NCI-H146 treated with DMSO at 0.1 percent for 48 hours (cell line): ENCODE measurements at regions not wholly inside any gene's neighbourhood (a gene's known extent, or its start where the extent isn't known, plus 50 kb on each side); places are given as distances from the start of the nearest gene placed in this dataset.
"Not testable (repeated sequence)": the region's sequence is repeated elsewhere in the genome, so short reads cannot be mapped to it uniquely, and the experiment has no call there.

Experiments used
- DNase-seq: peaks from one replicate; lab custom pipeline; 2025; ENCODE audit not compliant: unreplicated experiment; lab: John Stamatoyannopoulos, UW

DNA sequence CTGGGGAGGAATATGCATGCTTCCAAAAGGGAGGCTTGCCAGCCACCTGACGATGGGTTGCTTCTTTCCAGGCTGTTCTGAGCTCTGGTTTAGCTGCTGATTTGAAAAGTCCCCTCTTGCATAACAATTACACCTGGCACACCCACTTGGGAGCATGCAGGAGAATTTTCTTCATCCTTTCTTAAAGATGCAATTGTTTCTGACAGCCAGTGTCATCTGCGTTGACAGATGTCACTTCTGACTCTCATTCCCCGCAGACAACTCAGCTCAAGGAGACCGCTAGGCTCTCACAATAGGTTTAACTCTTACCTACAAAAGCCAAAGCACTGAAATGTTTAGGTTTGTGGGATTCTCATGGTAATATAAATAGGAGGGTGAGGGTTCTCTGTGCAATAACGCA is 185.6 kb upstream of the SYNPR start:
- DNase-seq = no peak

DNA sequence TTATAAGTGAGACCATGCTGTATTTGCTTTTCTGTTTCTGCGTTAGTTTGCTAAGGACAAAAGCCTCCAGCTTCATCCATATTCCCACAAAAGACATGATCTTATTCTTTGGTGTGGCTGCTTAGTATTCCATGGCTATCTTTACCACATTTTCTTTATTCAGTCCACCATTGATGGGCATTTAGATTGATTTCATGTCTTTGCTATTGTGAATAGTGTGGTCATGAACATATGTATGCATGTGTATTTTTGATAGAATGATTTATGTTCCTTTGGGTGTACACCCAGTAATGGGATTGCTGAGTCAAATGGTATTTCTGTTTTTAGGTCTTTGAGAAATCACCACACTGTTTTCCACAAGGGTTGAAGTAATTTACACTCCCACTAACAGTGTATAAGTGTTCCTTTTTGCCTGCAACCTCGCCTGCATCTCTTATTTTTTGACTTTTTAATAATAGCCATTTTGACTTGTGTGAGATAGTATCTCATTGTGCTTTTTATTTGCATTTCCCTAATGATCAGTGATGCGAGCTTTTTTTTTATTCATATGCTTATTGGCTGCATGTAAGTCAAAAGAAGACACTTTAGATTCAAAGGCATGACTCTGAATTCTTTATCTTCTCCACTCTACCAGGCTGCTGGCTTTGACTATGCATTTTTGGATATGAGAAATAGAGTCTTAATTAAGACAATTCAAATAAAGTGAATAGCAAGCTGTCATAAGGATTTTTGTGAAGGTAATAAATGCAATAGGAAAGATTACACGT is 183.3 kb upstream of the SYNPR start:
- DNase-seq = no peak

DNA sequence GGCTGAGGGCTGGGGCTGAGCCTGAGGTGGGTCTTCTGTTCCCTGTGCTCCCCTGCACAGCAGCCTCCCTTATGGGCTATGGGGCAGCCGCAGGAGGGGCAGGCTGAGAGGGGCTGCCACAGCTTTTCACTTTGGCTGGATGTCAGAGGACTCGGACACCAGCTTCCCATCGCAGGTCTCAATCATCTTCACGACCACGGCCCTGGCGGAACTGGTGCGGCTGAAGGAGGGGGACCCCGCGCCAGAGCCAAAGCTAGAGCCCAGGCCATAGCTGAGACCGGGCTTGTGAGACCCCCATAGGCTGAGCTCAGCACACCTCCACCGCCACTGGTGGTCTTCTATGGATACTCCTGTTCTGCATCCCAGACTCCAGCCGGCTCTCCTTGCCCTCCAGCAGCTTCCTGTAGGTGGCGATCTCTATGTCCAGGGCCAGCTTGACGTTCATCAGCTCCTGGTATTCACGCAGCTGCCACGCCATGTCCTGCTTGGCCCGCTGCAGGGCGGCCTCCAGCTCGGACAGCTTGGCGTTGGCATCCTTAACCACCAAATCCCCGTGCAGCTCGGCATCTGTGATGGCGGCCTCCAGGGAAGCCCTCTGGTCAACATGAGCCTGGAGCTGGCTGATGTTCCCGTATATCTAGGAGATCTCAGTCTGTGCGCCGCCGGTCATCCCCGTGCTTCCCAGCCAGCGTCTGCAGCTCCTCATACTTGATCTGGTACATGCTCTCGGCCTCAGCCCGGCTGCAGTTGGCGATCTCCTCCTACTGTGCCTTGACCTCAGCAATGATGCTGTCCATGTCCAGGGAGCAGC is 181.7 kb upstream of the SYNPR start:
- no peak for DNase-seq

DNA sequence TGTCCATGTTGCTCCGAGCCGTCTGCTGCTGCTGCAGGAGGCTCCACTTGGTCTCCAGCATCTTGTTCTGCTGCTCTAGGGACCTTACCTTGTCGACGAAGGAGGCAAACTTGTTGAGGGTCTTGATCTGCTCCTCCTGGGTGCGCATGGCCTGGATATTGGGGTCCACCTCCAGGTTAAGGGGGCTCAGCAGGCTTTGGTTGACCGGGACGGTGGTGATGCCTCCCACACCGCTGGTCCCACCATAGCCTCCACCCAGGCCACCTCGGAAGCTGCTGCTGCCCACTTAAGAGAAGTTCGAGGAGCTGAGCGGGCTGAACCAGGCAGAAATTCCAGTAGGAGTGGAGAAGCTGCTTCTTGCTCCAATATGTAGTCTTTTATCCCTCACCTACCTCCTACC is 180.7 kb upstream of the SYNPR start:
- DNase-seq = no peak

DNA sequence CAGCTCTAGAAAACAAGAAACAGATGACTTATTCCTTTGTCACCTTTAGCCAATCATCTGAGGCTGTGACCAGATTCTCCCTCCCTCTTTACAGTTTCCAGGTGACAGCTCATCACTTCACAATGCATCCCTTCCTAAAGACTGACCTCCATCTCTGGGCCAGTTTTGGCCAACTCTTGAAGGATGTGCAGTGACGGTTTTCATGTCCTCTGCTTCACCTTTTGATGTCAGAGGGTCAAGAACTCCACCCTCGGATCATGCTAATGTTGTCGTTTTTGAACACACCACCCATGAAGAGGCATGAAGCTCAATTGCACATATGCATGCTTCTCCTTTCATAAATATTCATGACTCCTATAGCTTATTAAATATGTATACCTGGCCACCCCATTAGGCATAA is 161.2 kb upstream of the SYNPR start:
- no peak for DNase-seq

DNA sequence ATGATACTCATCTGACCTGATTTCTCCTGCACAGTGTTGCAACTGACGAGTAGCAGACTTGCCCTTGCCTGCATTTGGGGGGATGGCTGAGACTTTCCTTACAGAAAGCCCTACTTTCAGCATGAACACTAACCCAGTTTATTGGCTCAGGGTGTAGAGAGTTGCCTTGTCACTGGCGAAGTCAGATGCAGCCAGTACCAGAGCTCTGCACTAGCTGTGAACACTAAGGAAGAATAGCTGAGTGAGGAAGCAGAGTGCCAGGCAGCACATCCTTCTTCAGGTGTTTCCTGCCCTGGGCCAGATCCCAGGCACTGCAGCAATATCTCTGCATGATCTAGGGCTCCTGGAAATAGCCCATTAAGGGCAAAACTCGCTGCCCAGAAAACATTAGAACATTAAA is 154.0 kb upstream of the SYNPR start:
- DNase-seq = no peak

DNA sequence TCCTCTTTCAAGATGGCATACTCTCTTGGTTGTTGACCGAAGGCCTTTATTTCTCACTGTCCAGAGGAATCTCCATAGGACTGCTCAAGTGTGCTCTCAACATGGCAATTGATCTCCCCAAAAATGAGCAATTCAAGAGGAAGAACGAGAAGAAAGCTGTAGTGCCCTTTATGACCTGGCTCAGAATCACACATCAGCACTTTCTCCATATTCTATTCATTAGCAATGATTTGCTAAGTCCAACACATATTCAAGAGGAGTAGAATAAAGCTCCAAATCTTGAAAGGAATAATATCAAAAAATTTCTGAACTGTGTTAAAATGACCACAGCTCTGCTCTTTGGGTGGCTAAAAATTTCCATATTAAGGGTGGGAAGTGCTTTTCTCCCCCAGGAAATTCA is 151.6 kb upstream of the SYNPR start:
- DNase-seq = no peak

DNA sequence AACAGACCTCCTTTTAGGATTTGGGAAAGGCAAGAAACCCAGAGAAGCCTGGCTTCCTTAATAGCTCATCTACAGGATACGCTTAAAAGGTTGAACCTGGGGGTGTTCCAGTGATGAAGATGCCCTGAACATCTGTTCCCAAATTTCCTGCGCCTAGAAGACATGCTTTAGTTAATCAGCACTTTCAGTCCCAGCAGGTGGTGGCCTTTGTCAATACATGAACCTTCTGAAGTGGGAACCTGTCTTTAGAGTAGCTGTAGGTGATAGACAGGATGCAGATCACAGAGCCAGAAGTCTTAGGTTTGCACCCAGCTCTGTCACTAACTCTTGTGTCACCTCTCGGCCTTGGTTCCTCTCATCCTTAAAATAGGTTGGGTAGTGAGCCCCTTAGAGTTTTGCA is 149.7 kb upstream of the SYNPR start:
- DNase-seq = no peak

DNA sequence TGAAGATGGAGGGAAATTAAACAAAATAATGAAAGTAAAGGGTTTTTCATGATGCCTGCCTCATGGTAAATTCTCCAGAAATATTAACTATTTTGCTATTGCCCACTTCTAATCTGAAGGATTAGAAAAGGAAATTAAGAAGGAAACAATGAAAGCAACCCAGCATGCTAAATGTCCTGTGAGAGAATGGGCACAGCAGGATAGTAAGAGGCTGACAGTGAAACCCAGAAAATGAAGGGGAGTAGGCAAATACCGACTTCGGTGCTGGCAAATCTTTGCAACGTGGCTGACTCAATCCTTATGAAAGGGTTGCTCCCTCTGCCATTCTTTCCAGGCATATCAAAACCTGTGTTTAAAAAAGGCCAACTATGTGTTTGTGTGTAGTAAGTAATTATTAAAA is 147.5 kb upstream of the SYNPR start:
- DNase-seq = no peak

DNA sequence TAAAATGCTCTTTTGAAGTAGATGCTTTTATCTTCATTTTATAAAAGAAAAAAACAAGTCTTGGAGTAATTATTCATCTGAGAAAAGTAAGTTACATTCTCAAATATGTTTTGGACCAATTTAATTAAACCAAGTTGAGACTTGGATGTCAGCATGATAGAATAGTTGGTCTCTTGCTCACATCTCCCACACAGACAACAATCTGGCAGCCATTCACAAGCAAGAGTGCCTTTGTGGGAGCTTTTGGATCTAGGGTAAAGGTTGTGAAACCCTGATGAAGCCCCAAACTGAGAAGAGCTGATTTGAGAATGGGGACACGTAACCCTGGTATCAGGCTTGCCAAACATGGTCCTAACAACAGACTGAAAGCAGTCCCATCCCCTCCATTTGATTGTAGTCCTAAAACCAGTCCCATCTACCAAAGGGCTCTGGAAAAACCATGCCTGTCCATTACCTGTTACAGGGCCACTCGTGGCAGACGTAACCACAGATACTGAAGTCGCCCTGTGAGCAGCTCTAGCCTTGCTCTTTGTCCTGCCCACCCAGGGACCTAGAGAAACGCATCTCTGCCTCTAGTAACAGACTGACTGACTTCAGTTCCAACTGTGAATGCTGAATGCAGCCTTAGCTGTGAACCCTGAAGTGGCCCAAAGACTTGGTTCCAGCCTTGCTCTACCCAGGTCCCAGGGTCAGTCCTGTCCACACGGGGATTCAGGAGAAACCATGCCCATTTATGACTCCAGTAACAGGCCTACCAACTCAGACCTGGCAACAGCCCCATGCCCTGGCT is 145.5 kb upstream of the SYNPR start:
- no peak for DNase-seq

DNA sequence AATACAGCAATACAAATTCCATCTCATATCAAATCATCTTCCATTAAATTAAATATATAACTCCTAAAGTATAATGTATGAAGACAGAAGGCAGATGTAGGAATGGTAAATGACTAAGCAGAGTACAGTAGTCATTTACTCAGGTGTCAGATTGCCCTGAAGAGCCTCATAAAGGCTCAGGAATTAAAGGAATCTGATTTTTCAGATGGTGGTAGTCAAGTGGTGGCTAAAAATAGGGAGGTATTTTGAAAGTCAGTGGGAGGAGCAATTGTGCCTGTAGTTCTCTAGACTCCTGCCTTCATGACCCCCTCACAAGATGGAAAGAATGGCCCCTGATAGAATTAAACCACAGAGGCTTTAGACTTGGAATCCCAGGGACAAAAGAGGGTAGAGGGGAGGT is 142.7 kb upstream of the SYNPR start:
- no peak for DNase-seq

DNA sequence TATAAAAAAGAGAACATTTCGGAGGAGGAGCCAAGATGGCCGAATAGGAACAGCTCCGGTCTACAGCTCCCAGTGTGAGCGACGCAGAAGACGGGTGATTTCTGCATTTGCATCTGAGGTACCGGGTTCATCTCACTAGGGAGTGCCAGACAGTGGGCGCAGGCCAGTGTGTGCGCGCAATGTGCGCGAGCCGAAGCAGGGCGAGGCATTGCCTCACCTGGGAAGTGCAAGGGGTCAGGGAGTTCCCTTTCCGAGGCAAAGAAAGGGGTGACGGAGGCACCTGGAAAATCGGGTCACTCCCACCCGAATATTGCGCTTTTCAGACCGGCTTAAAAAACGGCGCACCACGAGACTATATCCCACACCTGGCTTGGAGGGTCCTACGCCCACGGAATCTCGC is 141.9 kb upstream of the SYNPR start:
- not testable (repeated sequence) for DNase-seq

DNA sequence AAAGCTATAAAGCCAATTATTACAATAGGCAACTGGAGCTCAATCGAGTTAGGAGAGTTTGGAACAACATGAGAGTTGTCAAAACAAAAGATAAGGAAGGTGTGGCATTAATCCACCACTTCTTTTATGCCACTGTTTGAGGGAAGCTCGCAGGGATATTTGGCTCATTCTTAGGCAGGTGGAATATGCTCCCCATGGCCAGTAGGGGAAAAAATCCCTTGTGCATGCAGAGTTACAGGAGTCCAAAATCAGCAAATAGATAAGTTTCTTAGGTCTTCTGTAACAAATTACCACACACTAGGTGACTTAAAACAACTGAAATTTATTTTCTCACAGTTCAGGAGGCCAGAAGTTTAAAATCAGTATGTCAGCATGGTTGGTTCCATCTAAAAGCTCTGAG is 135.4 kb upstream of the SYNPR start:
- no peak for DNase-seq

DNA sequence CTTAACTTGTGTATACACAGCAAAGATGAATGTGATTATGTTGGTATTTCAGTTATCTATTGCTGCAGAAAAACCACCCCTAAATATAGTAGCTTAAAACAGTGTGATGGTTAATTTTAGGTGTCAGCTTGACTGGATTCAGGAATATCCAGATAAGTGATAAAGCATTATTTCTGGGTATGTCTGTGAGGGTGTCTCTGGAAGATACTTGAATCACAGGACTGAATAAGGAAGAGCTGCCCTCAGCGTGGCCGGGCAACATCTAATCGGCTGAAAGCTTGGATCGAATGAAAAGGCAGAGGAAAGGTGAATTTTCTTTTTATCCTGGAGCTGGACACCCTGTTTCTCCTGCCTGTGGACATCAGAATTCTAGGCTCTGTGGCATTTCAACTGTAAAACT is 132.0 kb upstream of the SYNPR start:
- no peak for DNase-seq

DNA sequence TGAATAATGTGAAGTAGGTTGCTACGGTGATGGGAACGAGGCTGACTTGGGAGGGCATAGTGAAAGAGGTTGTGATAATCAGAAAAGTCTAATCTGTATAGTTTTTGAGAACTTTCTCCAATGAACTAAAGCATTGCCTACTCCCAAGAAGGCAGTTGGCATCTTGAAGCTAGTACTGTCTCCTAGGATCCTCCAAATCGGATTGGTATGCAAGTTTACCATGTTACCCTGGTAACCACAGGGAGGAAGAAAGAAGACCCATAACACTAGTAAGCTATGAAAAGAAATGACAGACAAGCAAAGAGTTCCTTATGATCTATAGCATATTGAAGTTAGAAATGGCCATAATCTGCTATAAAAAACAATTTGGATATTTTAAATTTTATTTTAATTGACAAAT is 127.2 kb upstream of the SYNPR start:
- DNase-seq = no peak

DNA sequence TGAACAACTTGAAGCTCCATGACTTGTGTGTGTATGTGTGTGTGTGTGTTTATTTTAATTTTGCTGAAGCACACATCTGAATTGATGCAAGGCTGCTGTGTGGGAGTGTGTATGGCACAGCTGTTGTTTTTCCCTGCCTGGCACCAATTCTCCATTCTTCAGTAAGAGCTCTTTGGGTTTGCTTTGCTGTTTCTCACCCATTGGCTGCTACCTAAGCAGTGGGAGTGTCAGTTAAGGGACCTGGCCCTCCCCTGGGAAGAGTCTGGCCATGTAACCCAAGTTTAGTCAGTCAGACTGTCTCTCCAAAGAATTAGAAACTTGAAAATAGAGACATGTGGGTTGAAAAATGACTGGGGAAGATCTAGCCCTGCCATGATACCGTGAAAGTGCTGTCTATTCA is 126.2 kb upstream of the SYNPR start:
- no peak for DNase-seq

DNA sequence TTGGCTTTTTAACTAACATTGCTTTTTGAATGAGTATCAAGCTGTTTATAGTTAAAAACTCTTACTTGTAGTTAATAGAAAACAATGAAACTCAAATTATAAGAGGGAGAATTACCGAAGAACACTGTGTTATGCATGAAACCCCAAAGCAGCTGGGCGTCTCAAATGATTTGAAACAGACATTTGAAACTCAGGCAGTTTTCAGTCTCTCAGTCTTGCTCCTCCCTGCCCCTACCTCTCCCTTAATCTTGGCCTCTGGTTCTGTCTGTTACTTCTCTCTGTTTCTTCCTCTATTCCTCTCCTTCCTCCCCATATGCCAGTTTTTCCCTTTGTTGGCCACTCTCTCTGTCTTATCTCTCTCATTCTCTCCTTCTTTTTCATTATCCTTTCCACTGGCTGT is 118.3 kb upstream of the SYNPR start:
- no peak for DNase-seq

DNA sequence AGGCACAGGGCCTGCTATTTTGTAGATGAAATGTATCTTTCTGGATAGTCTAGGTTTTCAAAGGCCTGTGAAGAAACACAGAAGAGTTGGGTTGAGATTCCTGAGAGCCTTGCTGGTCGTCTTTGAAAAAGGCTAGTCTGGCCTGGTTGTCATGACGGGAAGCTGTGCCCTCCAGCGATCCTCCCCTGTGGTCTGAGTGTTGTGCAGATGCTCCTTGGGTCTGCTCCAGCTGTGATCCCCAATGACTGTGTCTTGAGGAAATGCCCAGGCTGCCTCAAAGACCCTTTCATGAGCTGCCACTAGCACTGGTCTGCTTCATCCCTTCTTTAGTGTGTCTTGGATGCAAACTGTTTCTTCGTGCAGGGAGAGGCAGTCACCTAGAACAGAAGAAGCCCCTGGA is 111.0 kb upstream of the SYNPR start:
- no peak for DNase-seq

DNA sequence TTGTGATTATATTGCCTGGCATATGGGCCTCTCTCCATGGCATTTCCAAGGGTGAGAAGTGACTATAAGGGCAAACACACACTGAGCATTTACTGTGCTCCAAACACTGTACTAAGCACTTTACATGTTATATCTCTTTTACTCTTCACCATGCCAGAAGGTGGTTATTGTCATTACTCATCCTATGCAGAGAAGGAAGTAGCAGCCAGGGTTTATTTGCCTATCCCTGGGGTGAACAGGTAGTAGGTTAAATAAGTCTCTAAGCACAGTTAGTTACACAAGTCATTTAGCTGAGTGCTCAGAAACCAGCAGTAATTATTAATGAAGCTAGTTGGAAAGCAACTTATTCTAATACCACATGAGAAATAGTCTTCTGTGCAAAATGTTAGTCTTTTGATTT is 109.9 kb upstream of the SYNPR start:
- DNase-seq = peak; percentile 39

DNA sequence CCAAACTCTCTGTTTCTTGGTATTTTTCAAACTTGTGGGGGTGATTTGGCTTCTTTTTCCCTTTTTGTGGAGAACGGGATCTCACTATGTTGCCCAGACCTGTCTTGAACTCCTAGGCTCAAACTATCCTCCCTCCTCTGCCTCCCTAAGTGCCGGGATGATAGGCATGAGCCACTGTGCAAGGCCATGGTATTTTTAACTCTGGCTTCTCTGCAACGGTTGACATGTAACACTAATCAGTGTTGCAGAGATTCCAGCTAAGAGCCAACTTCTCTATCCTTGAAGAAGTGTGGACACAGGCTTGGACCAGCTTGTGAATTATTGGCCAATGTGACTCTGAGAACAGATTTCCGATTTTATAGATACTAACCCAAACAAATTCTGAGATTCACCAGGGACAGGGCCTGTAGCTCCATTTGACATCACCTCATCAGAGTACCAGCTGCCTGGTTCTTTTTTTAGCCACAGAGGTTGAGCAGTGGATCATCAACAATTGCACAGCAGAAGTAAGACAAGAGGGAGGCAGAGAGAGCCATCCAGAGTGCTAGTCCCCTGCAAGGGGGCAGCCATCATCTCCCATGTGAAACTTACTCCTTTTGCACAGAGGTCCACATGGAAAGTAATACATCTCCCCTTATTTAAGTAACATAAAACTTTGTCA is 98.1 kb upstream of the SYNPR start:
- no peak for DNase-seq

DNA sequence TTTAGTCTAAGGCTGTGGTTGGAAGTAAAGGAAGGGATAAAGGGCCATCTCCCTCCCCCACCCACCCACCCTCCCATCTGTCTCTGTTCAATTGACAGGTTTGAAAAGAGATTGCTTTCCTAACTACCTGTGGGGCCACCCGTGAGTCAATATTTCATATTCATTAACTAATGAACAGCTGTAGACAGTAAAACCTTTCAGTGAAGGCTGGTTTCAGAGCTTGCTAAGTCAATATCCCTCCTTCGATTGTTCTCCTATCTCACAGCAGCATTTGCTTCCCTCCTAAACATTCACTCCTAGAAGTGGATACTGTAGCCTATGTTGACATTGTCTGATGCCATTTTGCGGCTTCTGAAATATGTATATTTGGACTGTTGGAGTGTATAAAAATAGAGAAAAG is 85.9 kb upstream of the SYNPR start:
- peak; percentile 89 for DNase-seq
